ENCODE measurements at regions not wholly inside any gene's neighbourhood (a gene's known extent, or its start where the extent isn't known, plus 50 kb on each side); places are given as distances from the start of the nearest gene placed in this dataset.

DNA sequence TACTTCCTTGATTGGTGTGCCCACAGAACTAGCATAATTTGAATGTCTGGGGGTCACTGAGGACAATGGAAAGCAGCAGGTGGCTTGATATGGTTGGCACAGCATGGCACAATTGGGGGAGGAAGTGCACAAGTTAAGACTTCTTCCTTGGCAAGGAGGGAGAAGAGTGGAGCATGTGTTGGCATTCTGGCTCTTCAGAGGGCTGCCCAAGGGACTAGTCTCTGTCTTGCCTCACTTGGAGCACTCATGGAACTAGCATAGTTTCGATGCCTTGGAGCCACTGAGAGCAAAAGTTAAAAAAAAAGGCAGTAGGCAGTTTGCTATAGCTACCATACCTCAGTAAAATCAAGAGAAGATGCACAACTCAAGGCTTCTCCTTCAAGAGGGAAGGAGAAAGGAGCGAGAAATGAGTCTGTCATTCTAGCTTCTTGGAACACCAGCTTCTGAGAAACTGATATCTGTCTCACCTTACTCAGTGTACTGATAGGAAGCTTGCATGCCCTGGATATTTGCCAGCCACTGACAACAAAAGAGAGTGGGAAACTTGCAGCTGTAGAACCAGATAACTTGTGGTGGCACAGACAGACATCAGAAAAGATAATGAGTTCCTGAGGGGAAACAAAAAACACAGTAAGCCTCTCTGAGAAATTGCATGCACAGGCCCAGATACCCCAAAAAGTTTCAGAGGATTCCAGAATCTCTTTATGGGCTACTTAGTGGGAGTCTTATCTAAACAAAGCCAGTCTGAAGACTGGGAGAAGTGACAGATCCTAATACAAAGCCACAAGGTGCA lies 207.5 kb upstream of the SAMSN1 start:
- Histone ChIP-seq H3K27me3 (no peaks in the 10 kb centered on the region), H3K9me3 (no peaks in the 10 kb centered on the region), H3K27ac (peak overlapping the region in 2 of 4 donors; percentile 33 to 54), H3K4me3 (no peak overlapping the region), H3K36me3 (no peaks in the 10 kb centered on the region), H3K4me1 (peaks cover 0 to 8% (median 0%) of the 10 kb centered on the region in 3 donors)
- no peak for FAIRE-seq
- WGBS, 2 donors, result 39 to 51% methylated on average over 2 of the region's 2 CpGs
- intact Hi-C loops (cut with DNase I), result no loop called here
- DNase-seq, result peak in 4 of 6 donors; percentile 31 to 71 (median 49)
- TF ChIP-seq, protein P1, sequence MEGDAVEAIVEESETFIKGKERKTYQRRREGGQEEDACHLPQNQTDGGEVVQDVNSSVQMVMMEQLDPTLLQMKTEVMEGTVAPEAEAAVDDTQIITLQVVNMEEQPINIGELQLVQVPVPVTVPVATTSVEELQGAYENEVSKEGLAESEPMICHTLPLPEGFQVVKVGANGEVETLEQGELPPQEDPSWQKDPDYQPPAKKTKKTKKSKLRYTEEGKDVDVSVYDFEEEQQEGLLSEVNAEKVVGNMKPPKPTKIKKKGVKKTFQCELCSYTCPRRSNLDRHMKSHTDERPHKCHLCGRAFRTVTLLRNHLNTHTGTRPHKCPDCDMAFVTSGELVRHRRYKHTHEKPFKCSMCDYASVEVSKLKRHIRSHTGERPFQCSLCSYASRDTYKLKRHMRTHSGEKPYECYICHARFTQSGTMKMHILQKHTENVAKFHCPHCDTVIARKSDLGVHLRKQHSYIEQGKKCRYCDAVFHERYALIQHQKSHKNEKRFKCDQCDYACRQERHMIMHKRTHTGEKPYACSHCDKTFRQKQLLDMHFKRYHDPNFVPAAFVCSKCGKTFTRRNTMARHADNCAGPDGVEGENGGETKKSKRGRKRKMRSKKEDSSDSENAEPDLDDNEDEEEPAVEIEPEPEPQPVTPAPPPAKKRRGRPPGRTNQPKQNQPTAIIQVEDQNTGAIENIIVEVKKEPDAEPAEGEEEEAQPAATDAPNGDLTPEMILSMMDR (IDR thresholded peaks at IDR 0.05), result no peak
- peak; percentile 75 to 87 (median 82) for ATAC-seq

DNA sequence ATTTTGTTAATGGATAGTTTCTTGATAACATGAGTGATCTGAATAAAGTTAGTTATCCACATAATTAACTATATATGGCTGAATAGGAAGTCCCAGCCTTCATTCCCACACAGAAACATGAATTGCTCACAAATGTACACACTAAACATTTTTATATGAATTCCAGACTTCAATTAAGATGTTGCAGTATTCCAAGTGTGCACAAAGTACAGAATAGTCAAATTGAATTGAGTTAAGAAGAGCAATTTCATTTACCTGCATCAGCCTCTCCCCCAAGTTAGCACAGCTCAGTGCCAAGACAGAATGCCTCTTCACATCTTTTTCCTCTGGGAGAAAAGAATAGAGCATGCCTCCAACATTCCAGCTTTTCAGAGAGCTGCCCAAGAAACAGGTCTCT lies 207.0 kb upstream of the SAMSN1 start:
- DNase-seq (no peak), FAIRE-seq (no peak), ATAC-seq (no peak)
- intact Hi-C loops (cut with DNase I), result no loop called here
- no peaks in the 10 kb centered on the region for H3K27me3 ChIP-seq
- no peaks in the 10 kb centered on the region for H3K9me3 ChIP-seq
- no peaks in the 10 kb centered on the region for H3K36me3 ChIP-seq
- TF ChIP-seq, protein P1 (IDR thresholded peaks at IDR 0.05), result no peak
- peaks cover 0 to 8% (median 0%) of the 10 kb centered on the region in 3 donors for H3K4me1 ChIP-seq
- peak overlapping the region in 1 of 4 donors; percentile 0 for H3K4me3 ChIP-seq
- peak overlapping the region in 2 of 4 donors; percentile 33 to 54 for H3K27ac ChIP-seq

DNA sequence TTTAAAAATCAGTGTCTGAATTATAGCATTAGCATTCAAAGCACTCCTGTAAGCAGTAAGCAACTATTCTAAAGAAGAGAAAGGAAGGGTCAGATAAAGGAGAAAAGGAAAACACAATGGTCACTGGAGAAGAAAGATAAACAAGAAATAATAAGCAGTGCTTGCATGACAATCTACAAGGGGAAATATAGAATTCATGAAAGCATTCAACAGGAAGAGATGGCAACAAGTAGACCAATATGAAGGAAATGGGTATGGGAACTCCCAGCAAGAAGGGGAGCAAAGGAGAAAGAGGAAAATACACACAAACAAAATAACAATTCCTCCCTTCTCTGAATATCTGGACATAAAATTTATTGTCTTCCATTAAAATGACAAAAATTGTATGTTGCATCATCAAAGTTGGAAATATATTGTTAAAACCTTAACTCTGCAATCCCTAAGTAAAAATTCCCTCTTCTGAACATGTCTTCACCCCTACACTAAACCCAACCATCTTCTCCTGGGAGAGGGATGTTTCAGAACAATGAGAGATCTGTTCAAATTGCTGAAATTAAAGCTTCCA lies 206.3 kb upstream of the SAMSN1 start:
- ATAC-seq (no peak), FAIRE-seq (no peak), DNase-seq (no peak)
- peak overlapping the region in 1 of 4 donors; percentile 54 for H3K27ac ChIP-seq
- H3K4me1 ChIP-seq, result peaks cover 0 to 8% (median 0%) of the 10 kb centered on the region in 3 donors
- TF ChIP-seq, protein P1 (IDR thresholded peaks at IDR 0.05), result no peak
- H3K9me3 ChIP-seq, result no peaks in the 10 kb centered on the region
- H3K36me3 ChIP-seq, result no peaks in the 10 kb centered on the region
- intact Hi-C loops (cut with DNase I), result no loop called here
- peak overlapping the region in 1 of 4 donors; percentile 0 for H3K4me3 ChIP-seq
- H3K27me3 ChIP-seq, result no peaks in the 10 kb centered on the region

DNA sequence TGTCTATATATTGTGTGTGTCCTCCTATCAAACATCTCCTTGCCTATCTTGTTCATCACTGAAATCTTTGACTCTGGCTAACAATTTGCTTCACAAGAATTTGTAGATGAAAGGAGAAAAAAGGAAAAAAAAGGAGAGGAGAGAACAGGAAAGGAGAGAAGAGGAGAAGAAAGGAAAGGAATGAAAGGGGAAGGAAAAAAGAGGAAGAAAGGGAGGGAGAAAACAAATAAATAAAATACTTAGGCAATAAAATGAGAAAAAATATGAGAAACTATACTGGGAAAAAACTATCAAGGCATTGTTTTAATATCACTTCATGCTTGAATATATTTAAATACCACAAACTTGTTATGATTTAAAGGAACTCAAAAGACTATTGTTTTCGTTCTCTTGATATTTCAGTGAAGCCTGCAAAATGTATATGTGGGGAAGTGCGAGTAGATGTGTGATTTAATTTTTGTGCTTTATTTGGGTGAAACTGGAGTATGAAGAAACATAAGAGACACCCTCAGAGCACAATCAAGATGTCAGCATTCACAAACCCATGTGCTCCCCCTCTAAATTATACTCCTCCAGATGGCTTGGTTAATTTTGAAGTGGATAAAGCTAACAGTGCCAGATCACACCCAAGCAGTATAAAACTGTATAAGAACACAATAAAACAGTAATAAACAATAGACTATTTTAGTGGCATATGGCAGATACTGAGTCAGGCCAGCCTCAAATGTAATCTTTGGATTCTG lies 205.7 kb upstream of the SAMSN1 start:
- no peak for ATAC-seq
- Histone ChIP-seq H3K4me3 (peak overlapping the region in 1 of 4 donors; percentile 0), H3K27ac (peak overlapping the region in 1 of 4 donors; percentile 27), H3K4me1 (peaks cover 0 to 8% (median 0%) of the 10 kb centered on the region in 3 donors), H3K9me3 (no peaks in the 10 kb centered on the region), H3K36me3 (no peaks in the 10 kb centered on the region), H3K27me3 (no peaks in the 10 kb centered on the region)
- FAIRE-seq, result no peak
- 78 to 94% methylated on average over 2 of the region's 2 CpGs for WGBS, 2 donors
- intact Hi-C loops (cut with DNase I), result no loop called here
- TF ChIP-seq, protein P1 (IDR thresholded peaks at IDR 0.05), result no peak
- no peak for DNase-seq

Measured in pancreas (tissue), 10 donors.